GM06990 (cell line): ENCODE measurements at regions not wholly inside any gene's neighbourhood (a gene's known extent, or its start where the extent isn't known, plus 50 kb on each side); places are given as distances from the start of the nearest gene placed in this dataset.
"Not testable (repeated sequence)": the region's sequence is repeated elsewhere in the genome, so short reads cannot be mapped to it uniquely, and the experiment has no call there.

Experiments
- DNase-seq: peaks from one replicate; pipeline ENCODE4 v3.0.0-alpha.2; 2011; ENCODE audit not compliant: insufficient read length; ENCODE audit errors: extremely low read depth
- H3K27me3 ChIP-seq: replicated peaks from 2 replicates; pipeline ENCODE4 v1.6.0; 2011; ENCODE audit warnings: low read length; ENCODE audit not compliant: control insufficient read depth, insufficient read depth
- H3K36me3 ChIP-seq: 2 replicates; pipeline ENCODE4 v1.5.1; 2011; ENCODE audit warnings: low read length; ENCODE audit not compliant: control insufficient read depth, insufficient read depth
- H3K4me3 ChIP-seq: replicated peaks from 2 replicates; pipeline ENCODE4 v1.5.1; 2011; ENCODE audit warnings: low read depth, mild to moderate bottlenecking, control low read depth, low read length
- TF ChIP-seq, protein P1 (sequence below): IDR thresholded peaks from 2 replicates; pipeline ENCODE4 v1.5.1; 2011; ENCODE audit warnings: low read length, control low read depth, mild to moderate bottlenecking, inconsistent platforms; ENCODE audit not compliant: insufficient read depth, poor library complexity, severe bottlenecking

DNA sequence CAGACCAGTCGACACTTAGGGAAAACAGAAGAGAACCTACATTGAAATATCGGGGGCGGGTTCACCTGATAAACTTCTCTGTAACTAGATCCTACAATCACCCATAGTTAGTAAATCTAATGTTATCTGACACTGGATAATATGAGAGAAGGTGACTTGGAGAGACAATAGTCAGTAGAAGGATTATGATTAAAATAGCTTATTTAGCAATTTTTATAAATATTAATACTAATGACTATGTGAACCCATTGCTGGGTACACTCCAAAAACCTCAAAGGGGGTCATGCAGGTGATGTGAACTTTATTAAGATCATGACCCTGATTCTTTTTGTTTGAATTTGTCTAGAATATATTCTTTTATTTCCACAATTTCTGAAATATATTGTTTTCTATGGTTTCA is 164.1 kb upstream of the CCNH start:
- TF ChIP-seq, protein P1, sequence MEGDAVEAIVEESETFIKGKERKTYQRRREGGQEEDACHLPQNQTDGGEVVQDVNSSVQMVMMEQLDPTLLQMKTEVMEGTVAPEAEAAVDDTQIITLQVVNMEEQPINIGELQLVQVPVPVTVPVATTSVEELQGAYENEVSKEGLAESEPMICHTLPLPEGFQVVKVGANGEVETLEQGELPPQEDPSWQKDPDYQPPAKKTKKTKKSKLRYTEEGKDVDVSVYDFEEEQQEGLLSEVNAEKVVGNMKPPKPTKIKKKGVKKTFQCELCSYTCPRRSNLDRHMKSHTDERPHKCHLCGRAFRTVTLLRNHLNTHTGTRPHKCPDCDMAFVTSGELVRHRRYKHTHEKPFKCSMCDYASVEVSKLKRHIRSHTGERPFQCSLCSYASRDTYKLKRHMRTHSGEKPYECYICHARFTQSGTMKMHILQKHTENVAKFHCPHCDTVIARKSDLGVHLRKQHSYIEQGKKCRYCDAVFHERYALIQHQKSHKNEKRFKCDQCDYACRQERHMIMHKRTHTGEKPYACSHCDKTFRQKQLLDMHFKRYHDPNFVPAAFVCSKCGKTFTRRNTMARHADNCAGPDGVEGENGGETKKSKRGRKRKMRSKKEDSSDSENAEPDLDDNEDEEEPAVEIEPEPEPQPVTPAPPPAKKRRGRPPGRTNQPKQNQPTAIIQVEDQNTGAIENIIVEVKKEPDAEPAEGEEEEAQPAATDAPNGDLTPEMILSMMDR = no peak
- no peaks in the 10 kb centered on the region for H3K36me3 ChIP-seq
- H3K27me3 ChIP-seq = no peaks in the 10 kb centered on the region
- no peak for DNase-seq
- no peak overlapping the region for H3K4me3 ChIP-seq

DNA sequence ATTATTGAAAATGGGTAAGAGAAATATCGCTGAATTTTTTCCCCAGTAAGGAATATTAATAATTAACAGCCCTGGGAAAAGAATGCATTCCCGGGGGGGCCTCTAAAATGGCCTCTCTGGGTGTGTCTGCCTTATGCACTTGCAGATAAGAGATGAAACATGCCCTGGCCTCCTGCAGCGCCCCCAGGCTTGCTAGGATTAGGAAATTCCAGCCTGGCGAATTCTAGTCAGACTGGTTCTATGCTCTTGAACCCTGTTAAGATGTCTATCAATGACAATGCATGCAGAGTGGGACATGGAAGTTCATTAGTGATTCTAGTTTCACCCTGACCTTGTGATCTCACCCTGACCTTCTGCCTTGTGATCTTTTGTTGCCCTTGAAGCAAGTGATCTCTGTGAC is 163.6 kb upstream of the CCNH start:
- H3K4me3 ChIP-seq = not testable (repeated sequence)

DNA sequence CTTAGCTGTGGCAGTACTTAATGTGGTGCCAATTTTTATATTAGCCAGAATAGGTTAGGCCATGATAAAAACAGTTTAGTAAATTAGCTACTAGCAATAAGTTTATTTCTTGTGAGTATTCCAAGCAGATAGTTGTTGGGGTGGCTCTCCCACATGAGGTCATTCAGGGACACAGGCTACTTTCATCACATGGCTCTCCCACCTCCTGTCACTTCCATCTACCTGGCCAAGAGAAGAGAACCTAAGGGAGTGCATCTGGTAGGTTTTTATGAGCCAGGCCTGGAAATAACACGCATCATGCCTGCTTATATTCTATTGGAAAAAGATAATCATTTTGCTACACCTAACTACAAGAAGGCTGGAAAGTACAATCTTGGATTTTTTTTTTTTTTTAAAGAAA is 161.4 kb upstream of the CCNH start:
- TF ChIP-seq, protein P1 = no peak
- no peak for DNase-seq
- H3K27me3 ChIP-seq = no peaks in the 10 kb centered on the region
- no peaks in the 10 kb centered on the region for H3K36me3 ChIP-seq
- H3K4me3 ChIP-seq = no peak overlapping the region

More for the DNA sequence above, 163.6 kb upstream of the CCNH start:
- not testable (repeated sequence) for H3K27me3 ChIP-seq, H3K36me3 ChIP-seq, DNase-seq

DNA sequence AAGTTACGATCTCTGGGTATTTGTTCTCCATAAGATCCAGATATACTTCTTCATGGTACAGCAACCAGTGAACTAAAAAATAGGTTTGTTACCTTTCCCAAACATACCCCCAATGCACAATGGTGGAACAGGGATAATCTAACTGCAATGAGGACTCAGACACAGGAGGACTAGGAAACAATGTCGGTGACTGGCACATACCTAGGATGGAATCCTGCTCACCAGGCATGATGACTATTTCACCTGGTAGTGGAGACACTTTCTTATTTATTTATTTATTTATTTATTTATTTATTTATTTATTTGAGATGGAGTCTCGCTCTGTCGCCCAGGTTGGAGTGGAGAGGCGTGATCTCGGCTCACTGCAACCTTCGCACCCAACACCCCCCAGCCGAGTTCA is 159.9 kb upstream of the CCNH start:
- Histone ChIP-seq H3K36me3 (no peaks in the 10 kb centered on the region), H3K4me3 (no peak overlapping the region), H3K27me3 (no peaks in the 10 kb centered on the region)
- DNase-seq = no peak
- TF ChIP-seq, protein P1 = no peak

DNA sequence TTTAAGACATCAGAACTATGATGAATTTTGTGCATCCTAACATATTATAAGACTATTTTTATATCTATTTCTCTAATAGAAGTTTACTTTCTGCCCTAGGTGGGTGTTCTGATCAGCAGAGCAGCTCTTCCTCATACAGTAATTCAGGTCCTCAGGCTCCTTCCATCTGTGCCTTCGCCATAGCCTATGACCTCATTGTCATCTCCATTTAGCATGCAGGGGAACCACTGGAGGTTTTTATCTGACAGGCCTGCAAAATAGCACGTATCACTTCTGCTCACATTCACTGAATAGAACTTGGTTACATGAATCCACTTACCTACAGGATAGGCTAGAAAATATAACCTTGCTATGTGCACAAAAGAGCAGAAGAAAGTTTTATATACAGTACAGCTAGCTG is 159.4 kb upstream of the CCNH start:
- Histone ChIP-seq H3K4me3 (no peak overlapping the region), H3K27me3 (no peaks in the 10 kb centered on the region), H3K36me3 (no peaks in the 10 kb centered on the region)
- TF ChIP-seq, protein P1 = no peak
- no peak for DNase-seq

DNA sequence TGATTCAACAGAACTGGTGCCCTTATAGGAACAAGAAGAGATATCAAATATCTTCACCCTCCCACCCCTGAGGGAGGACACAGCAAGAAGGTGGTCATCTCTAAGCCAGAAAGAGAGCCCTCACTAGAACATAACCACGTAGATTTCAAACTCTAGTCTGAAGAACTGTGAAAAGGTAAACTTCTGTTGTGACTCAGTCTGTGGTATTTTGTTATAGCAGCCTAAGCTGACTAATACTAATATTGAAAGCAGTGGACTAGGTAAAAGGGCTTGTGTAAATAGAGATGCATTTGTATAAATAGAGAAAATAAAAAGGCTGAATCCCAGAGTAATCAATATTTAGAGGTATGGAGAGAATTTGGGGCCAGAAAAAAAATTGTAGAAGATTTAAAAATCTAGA is 157.6 kb upstream of the CCNH start:
- H3K4me3 ChIP-seq = no peak overlapping the region
- TF ChIP-seq, protein P1 = no peak
- H3K36me3 ChIP-seq = no peaks in the 10 kb centered on the region
- DNase-seq = no peak
- H3K27me3 ChIP-seq = no peaks in the 10 kb centered on the region

DNA sequence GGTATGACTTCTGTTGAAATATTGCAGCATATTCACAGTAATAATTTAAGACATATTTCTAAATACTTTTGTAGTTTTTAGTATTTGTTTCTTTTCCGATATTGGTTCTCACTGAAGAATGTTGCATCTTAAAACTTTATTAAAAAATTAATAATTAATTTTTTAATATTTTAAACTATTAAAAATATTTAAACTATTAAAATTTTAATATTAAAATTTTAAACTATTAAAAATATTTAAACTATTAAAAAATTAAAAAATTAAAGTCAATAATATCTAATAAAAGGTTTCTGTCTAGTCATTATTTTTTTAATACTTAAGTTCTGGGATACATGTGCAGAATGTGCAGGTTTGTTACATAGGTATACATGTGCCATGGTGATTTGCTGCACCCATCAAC is 149.3 kb upstream of the CCNH start:
- DNase-seq = no peak
- Histone ChIP-seq H3K27me3 (no peaks in the 10 kb centered on the region), H3K4me3 (no peak overlapping the region), H3K36me3 (no peaks in the 10 kb centered on the region)
- TF ChIP-seq, protein P1 = no peak
